A673 (cell line): ENCODE measurements at regions not wholly inside any gene's neighbourhood (a gene's known extent, or its start where the extent isn't known, plus 50 kb on each side); places are given as distances from the start of the nearest gene placed in this dataset.

ENCODE experiments used
- EZH2 ChIP-seq: fragments of 200-600 bp; sonication (generic); IDR thresholded peaks from 2 replicates; pipeline ENCODE4 v1.6.1; 2017; ENCODE audit warnings: borderline replicate concordance, low read depth, mild to moderate bottlenecking, mixed read lengths, antibody characterized with exemption, low read length; ENCODE audit not compliant: poor library complexity, severe bottlenecking
- TF ChIP-seq, protein P1 (sequence below): fragments of 300-800, 200-600 bp; sonication (generic); conservative IDR thresholded peaks from 2 replicates; pipeline ENCODE4 v1.5.1; 2017; ENCODE audit warnings: low read depth, mild to moderate bottlenecking, antibody characterized with exemption, low read length, moderate library complexity, mixed read lengths

- TF ChIP-seq, protein P1, sequence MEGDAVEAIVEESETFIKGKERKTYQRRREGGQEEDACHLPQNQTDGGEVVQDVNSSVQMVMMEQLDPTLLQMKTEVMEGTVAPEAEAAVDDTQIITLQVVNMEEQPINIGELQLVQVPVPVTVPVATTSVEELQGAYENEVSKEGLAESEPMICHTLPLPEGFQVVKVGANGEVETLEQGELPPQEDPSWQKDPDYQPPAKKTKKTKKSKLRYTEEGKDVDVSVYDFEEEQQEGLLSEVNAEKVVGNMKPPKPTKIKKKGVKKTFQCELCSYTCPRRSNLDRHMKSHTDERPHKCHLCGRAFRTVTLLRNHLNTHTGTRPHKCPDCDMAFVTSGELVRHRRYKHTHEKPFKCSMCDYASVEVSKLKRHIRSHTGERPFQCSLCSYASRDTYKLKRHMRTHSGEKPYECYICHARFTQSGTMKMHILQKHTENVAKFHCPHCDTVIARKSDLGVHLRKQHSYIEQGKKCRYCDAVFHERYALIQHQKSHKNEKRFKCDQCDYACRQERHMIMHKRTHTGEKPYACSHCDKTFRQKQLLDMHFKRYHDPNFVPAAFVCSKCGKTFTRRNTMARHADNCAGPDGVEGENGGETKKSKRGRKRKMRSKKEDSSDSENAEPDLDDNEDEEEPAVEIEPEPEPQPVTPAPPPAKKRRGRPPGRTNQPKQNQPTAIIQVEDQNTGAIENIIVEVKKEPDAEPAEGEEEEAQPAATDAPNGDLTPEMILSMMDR: no peak
- TF ChIP-seq EZH2: no peak
These were observed 213.4 kb downstream of the TSHZ3 start for GRCh38 chr19:31135841-31136240.
